Activated T-helper 1 cell treated with anti-CD3 and anti-CD28 coated beads, Interleukin-12 subunit alpha, Interleukin-12 subunit beta, Interleukin-2, Interleukin-4 antibody, amounts not matched to agents 30 ng/mL and 10 ng/mL and 1 ng/mL, durations not matched to agents 14 hours and 24 hours and 36 hours (primary cell): ENCODE measurements at regions not wholly inside any gene's neighbourhood (a gene's known extent, or its start where the extent isn't known, plus 50 kb on each side); places are given as distances from the start of the nearest gene placed in this dataset.
A peak's percentile ranks its signal among the peaks of the same experiment; 100 is the strongest.

Experiments used
- DNase-seq: peaks from one replicate; pipeline ENCODE4 v3.0.0; 2021; ENCODE audit warnings: low spot score
- H3K27ac Mint-ChIP-seq: one replicate; pipeline ENCODE4 v1.8.0; 2021; ENCODE audit warnings: mild to moderate bottlenecking, mixed read lengths
- H3K27me3 Mint-ChIP-seq: one replicate; pipeline ENCODE4 v1.8.0; 2022; ENCODE audit warnings: mild to moderate bottlenecking, moderate library complexity, mixed read lengths; ENCODE audit not compliant: insufficient read depth
- H3K36me3 Mint-ChIP-seq: one replicate; pipeline ENCODE4 v1.8.0; 2021; ENCODE audit warnings: low read depth, mixed read lengths
- H3K4me1 Mint-ChIP-seq: one replicate; pipeline ENCODE4 v1.8.0; 2021; ENCODE audit warnings: low read depth, mixed read lengths
- H3K4me3 Mint-ChIP-seq: one replicate; pipeline ENCODE4 v1.8.0; 2021; ENCODE audit warnings: mild to moderate bottlenecking, moderate library complexity, mixed read lengths
- H3K9me3 Mint-ChIP-seq: one replicate; pipeline ENCODE4 v1.8.0; 2021; ENCODE audit warnings: mixed read lengths
- intact Hi-C: fragments of 100-400 bp; cut with micrococcal nuclease; formaldehyde crosslinking; loops from one replicate; pipeline ENCODE4 v1.15.1; 2024

- Mint-ChIP-seq H3K4me1 (no peaks in the 10 kb centered on the region), H3K36me3 (no peaks in the 10 kb centered on the region), H3K4me3 (no peak overlapping the region), H3K27me3 (no peaks in the 10 kb centered on the region), H3K27ac (no peak overlapping the region), H3K9me3 (no peaks in the 10 kb centered on the region)
- intact Hi-C loops = no loop called here
- no peak for DNase-seq
These were observed 303.2 kb upstream of the GHITM start for GRCh38 chr10:83835945-83836745.

GRCh38 chr10:83848677-83849076 is 290.6 kb upstream of the GHITM start:
- H3K27me3 Mint-ChIP-seq = no peaks in the 10 kb centered on the region
- H3K36me3 Mint-ChIP-seq = no peaks in the 10 kb centered on the region
- H3K4me3 Mint-ChIP-seq = no peak overlapping the region
- no peak for DNase-seq
- no peak overlapping the region for H3K27ac Mint-ChIP-seq
- no peaks in the 10 kb centered on the region for H3K4me1 Mint-ChIP-seq
- intact Hi-C loops = no loop called here
- H3K9me3 Mint-ChIP-seq = no peaks in the 10 kb centered on the region

- DNase-seq = no peak
- Mint-ChIP-seq H3K27me3 (no peaks in the 10 kb centered on the region), H3K9me3 (no peaks in the 10 kb centered on the region), H3K36me3 (no peaks in the 10 kb centered on the region), H3K4me1 (no peaks in the 10 kb centered on the region), H3K27ac (no peak overlapping the region), H3K4me3 (no peak overlapping the region)
- intact Hi-C loops = no loop called here
These were observed 290.2 kb upstream of the GHITM start for GRCh38 chr10:83849150-83849549.

- Mint-ChIP-seq H3K4me1 (no peaks in the 10 kb centered on the region), H3K27ac (no peak overlapping the region), H3K4me3 (no peak overlapping the region), H3K27me3 (no peaks in the 10 kb centered on the region), H3K9me3 (no peaks in the 10 kb centered on the region), H3K36me3 (no peaks in the 10 kb centered on the region)
- no peak for DNase-seq
- intact Hi-C loops = no loop called here
These were observed 287.2 kb upstream of the GHITM start for GRCh38 chr10:83852146-83852545.

- no peak for DNase-seq
- no peaks in the 10 kb centered on the region for H3K4me1 Mint-ChIP-seq
- no peak overlapping the region for H3K27ac Mint-ChIP-seq
- intact Hi-C loops = no loop called here
- H3K27me3 Mint-ChIP-seq = no peaks in the 10 kb centered on the region
- H3K9me3 Mint-ChIP-seq = no peaks in the 10 kb centered on the region
- no peak overlapping the region for H3K4me3 Mint-ChIP-seq
- no peaks in the 10 kb centered on the region for H3K36me3 Mint-ChIP-seq
These were observed 276.6 kb upstream of the GHITM start for GRCh38 chr10:83862723-83863122.

- H3K9me3 Mint-ChIP-seq = no peaks in the 10 kb centered on the region
- intact Hi-C loops = no loop called here
- no peak overlapping the region for H3K27ac Mint-ChIP-seq
- DNase-seq = no peak
- H3K4me1 Mint-ChIP-seq = no peaks in the 10 kb centered on the region
- no peak overlapping the region for H3K4me3 Mint-ChIP-seq
- H3K36me3 Mint-ChIP-seq = no peaks in the 10 kb centered on the region
- H3K27me3 Mint-ChIP-seq = no peaks in the 10 kb centered on the region
These were observed 275.9 kb upstream of the GHITM start for GRCh38 chr10:83863283-83863966.

- no peak for DNase-seq
- no peaks in the 10 kb centered on the region for H3K4me1 Mint-ChIP-seq
- no peaks in the 10 kb centered on the region for H3K36me3 Mint-ChIP-seq
- no peaks in the 10 kb centered on the region for H3K27me3 Mint-ChIP-seq
- H3K9me3 Mint-ChIP-seq = no peaks in the 10 kb centered on the region
- no peak overlapping the region for H3K27ac Mint-ChIP-seq
- intact Hi-C loops = loop anchor here (5.0 kb wide), 1 partner anchor 1058 kb away; no protein-coding TSS in a partner anchor
- no peak overlapping the region for H3K4me3 Mint-ChIP-seq
These were observed 269.4 kb upstream of the GHITM start for GRCh38 chr10:83869898-83870297.

GRCh38 chr10:83871187-83872081 is 267.9 kb upstream of the GHITM start:
- no peaks in the 10 kb centered on the region for H3K27me3 Mint-ChIP-seq
- H3K4me1 Mint-ChIP-seq = no peaks in the 10 kb centered on the region
- peak; percentile 44 for DNase-seq
- H3K4me3 Mint-ChIP-seq = no peak overlapping the region
- no peaks in the 10 kb centered on the region for H3K9me3 Mint-ChIP-seq
- intact Hi-C loops = loop anchor here (5.0 kb wide), 1 partner anchor 1059 kb away; no protein-coding TSS in a partner anchor
- no peaks in the 10 kb centered on the region for H3K36me3 Mint-ChIP-seq
- no peak overlapping the region for H3K27ac Mint-ChIP-seq

GRCh38 chr10:83880252-83880791 is 259.0 kb upstream of the GHITM start:
- Mint-ChIP-seq H3K27me3 (peaks cover 3% of the 10 kb centered on the region), H3K4me1 (no peaks in the 10 kb centered on the region)

GRCh38 chr10:83881661-83882060 is 257.6 kb upstream of the GHITM start:
- no peak for DNase-seq
- Mint-ChIP-seq H3K4me1 (no peaks in the 10 kb centered on the region), H3K27ac (no peak overlapping the region), H3K4me3 (no peak overlapping the region), H3K27me3 (peaks cover 5% of the 10 kb centered on the region), H3K36me3 (no peaks in the 10 kb centered on the region), H3K9me3 (no peaks in the 10 kb centered on the region)
- intact Hi-C loops = no loop called here

More at GRCh38 chr10:83880252-83880791, 259.0 kb upstream of the GHITM start:
- H3K27ac Mint-ChIP-seq = no peak overlapping the region
- intact Hi-C loops = no loop called here
- no peaks in the 10 kb centered on the region for H3K9me3 Mint-ChIP-seq
- no peaks in the 10 kb centered on the region for H3K36me3 Mint-ChIP-seq
- DNase-seq = no peak
- H3K4me3 Mint-ChIP-seq = no peak overlapping the region

GRCh38 chr10:83886871-83887270 is 252.4 kb upstream of the GHITM start:
- H3K27me3 Mint-ChIP-seq = peaks cover 11% of the 10 kb centered on the region
- H3K9me3 Mint-ChIP-seq = no peaks in the 10 kb centered on the region
- no peaks in the 10 kb centered on the region for H3K36me3 Mint-ChIP-seq
- no peak overlapping the region for H3K27ac Mint-ChIP-seq
- DNase-seq = no peak
- intact Hi-C loops = no loop called here
- no peak overlapping the region for H3K4me3 Mint-ChIP-seq
- H3K4me1 Mint-ChIP-seq = no peaks in the 10 kb centered on the region

GRCh38 chr10:83892737-83893136 is 246.6 kb upstream of the GHITM start:
- DNase-seq = no peak
- intact Hi-C loops = no loop called here
- Mint-ChIP-seq H3K36me3 (no peaks in the 10 kb centered on the region), H3K4me1 (no peaks in the 10 kb centered on the region), H3K27ac (no peak overlapping the region), H3K4me3 (no peak overlapping the region), H3K9me3 (no peaks in the 10 kb centered on the region), H3K27me3 (peaks cover 4% of the 10 kb centered on the region)
